HEK293 (cell line): ENCODE measurements at regions not wholly inside any gene's neighbourhood (a gene's known extent, or its start where the extent isn't known, plus 50 kb on each side); places are given as distances from the start of the nearest gene placed in this dataset.
A peak's percentile ranks its signal among the peaks of the same experiment; 100 is the strongest.
"Not testable (repeated sequence)": the region's sequence is repeated elsewhere in the genome, so short reads cannot be mapped to it uniquely, and the experiment has no call there.

ENCODE experiments used
- CTCF ChIA-PET: fragments of 350-600 bp; formaldehyde crosslinking; extraction: SDS; loops from one replicate; lab custom pipeline; 2021; ENCODE audit warnings: antibody characterized with exemption; lab: Yijun Ruan, JAX
- POLR2A ChIA-PET: fragments of 300-600 bp; formaldehyde crosslinking; extraction: SDS; loops from one replicate; lab custom pipeline; 2020; ENCODE audit warnings: antibody characterized with exemption, inconsistent platforms; lab: Yijun Ruan, JAX
- H3K27ac ChIP-seq: fragments of 200-500 bp; sonication (Bioruptor generic); 2 replicates; pipeline ENCODE4 v1.5.1; 2014; ENCODE audit warnings: low read depth, low read length, control low read depth, inconsistent platforms; ENCODE audit errors: extremely low read depth
- H3K36me3 ChIP-seq, 2 experiments: fragments of 200-500 bp in 1 of 2; sonication (Bioruptor generic) in 1 of 2; 1 replicate in 1 of 2; 2 replicates in 1 of 2; pipeline ENCODE4 v1.5.1; 2014 to 2017; ENCODE audit warnings: inconsistent platforms in 2 of 2, low read length in 2 of 2; ENCODE audit not compliant: control insufficient read depth in 2 of 2, insufficient read depth in 1 of 2
- H3K4me1 ChIP-seq: fragments of 200-500 bp; sonication (Bioruptor generic); 2 replicates; pipeline ENCODE4 v1.5.1; 2014; ENCODE audit warnings: mild to moderate bottlenecking, low read length, inconsistent platforms; ENCODE audit not compliant: control insufficient read depth, insufficient read depth
- H3K4me3 ChIP-seq: 2 replicates; pipeline ENCODE4 v1.5.1; 2011; ENCODE audit warnings: low read depth, mild to moderate bottlenecking, control low read depth, low read length, moderate library complexity
- H3K9me3 ChIP-seq: fragments of 200-500 bp; sonication (Bioruptor generic); 2 replicates; pipeline ENCODE4 v1.5.1; 2014; ENCODE audit warnings: low read depth, low read length, inconsistent platforms; ENCODE audit not compliant: control insufficient read depth, insufficient read depth
- ELK4 ChIP-seq: IDR thresholded peaks from 2 replicates; pipeline ENCODE4 v1.6.1; 2011; ENCODE audit warnings: mild to moderate bottlenecking, low read depth, low read length, borderline replicate concordance
- KLF17 ChIP-seq: fragments of 450-650 bp; formaldehyde crosslinking; IDR thresholded peaks from 2 replicates; pipeline ENCODE4 v1.5.1; 2016; ENCODE audit warnings: missing biosample characterization, missing genetic modification characterization
- MYNN ChIP-seq: fragments of 450-650 bp; formaldehyde crosslinking; IDR thresholded peaks from 2 replicates; pipeline ENCODE4 v1.5.1; 2016; ENCODE audit warnings: missing biosample characterization, missing genetic modification characterization, borderline replicate concordance
- SCRT2 ChIP-seq: fragments of 450-650 bp; formaldehyde crosslinking; IDR thresholded peaks from 2 replicates; pipeline ENCODE4 v1.5.1; 2016; ENCODE audit warnings: missing biosample characterization, missing genetic modification characterization
- ZFP41 ChIP-seq: fragments of 450-650 bp; formaldehyde crosslinking; IDR thresholded peaks from 2 replicates; pipeline ENCODE4 v1.5.1; 2016; ENCODE audit warnings: missing biosample characterization, missing genetic modification characterization, borderline replicate concordance
- ZNF138 ChIP-seq: fragments of 450-650 bp; formaldehyde crosslinking; IDR thresholded peaks from 2 replicates; pipeline ENCODE4 v1.5.1; 2016; ENCODE audit warnings: missing biosample characterization, missing genetic modification characterization, borderline replicate concordance
- ZNF280D ChIP-seq: fragments of 450-650 bp; formaldehyde crosslinking; IDR thresholded peaks from 2 replicates; pipeline ENCODE4 v1.5.1; 2016; ENCODE audit warnings: missing biosample characterization, missing genetic modification characterization
- ZNF514 ChIP-seq: fragments of 450-650 bp; formaldehyde crosslinking; IDR thresholded peaks from 2 replicates; pipeline ENCODE4 v1.5.1; 2016; ENCODE audit warnings: missing biosample characterization, missing genetic modification characterization
- ZNF571 ChIP-seq: fragments of 450-650 bp; formaldehyde crosslinking; IDR thresholded peaks from 2 replicates; pipeline ENCODE4 v1.5.0; 2017; ENCODE audit warnings: missing biosample characterization, missing genetic modification characterization

GRCh38 chr2:47695800-47696477 lies 87.0 kb upstream of the MSH6 start (continued):
- TF ChIP-seq ELK4 (no peak), ZNF571 (tag by site-specific recombination) (no peak), ZNF280D (tag by site-specific recombination) (no peak), ZNF138 (no peak), ZNF514 (tag by site-specific recombination) (no peak)

GRCh38 chr2:47694451-47694850 lies 88.5 kb upstream of the MSH6 start:
- H3K9me3 ChIP-seq, H3K36me3 ChIP-seq, POLR2A ChIA-PET, H3K4me1 ChIP-seq, H3K4me3 ChIP-seq, H3K27ac ChIP-seq: not testable (repeated sequence)
- CTCF ChIA-PET: interaction anchor here (0.6 to 1.7 kb wide), 2 partner anchors 73 to 337 kb away, joined by 4 read pairs; no protein-coding TSS in a partner anchor

GRCh38 chr2:47690706-47691325 lies 92.1 kb upstream of the MSH6 start:
- H3K4me3 ChIP-seq, H3K27ac ChIP-seq, POLR2A ChIA-PET, H3K36me3 ChIP-seq, H3K9me3 ChIP-seq, H3K4me1 ChIP-seq, CTCF ChIA-PET: not testable (repeated sequence)

GRCh38 chr2:47690132-47690531 lies 92.8 kb upstream of the MSH6 start:
- no peak overlapping the region for H3K4me3 ChIP-seq
- no peaks in the 10 kb centered on the region for H3K4me1 ChIP-seq
- CTCF ChIA-PET: no interaction called here
- POLR2A ChIA-PET: no interaction called here
- H3K27ac ChIP-seq: no peak overlapping the region
- H3K36me3 ChIP-seq: no peaks in the 10 kb centered on the region; a peak in 1 of 3 replicates
- TF ChIP-seq ZFP41 (no peak), KLF17 (tag by site-specific recombination) (no peak), MYNN (tag by site-specific recombination) (no peak)
- H3K9me3 ChIP-seq: no peaks in the 10 kb centered on the region

GRCh38 chr2:47689118-47689517 lies 93.8 kb upstream of the MSH6 start:
- CTCF ChIA-PET, POLR2A ChIA-PET, H3K9me3 ChIP-seq, H3K4me1 ChIP-seq, H3K36me3 ChIP-seq, H3K27ac ChIP-seq, H3K4me3 ChIP-seq: not testable (repeated sequence)
- 0 out of 2 replicates have a peak, but pooled peaks have one; percentile 11 for TF ChIP-seq SCRT2 (tag by site-specific recombination)
